Fibroblast of mammary gland (primary cell): ENCODE measurements at regions not wholly inside any gene's neighbourhood (a gene's known extent, or its start where the extent isn't known, plus 50 kb on each side); places are given as distances from the start of the nearest gene placed in this dataset.
"Not testable (repeated sequence)": the region's sequence is repeated elsewhere in the genome, so short reads cannot be mapped to it uniquely, and the experiment has no call there.

ENCODE experiments used
- DNase-seq: peaks from one replicate; pipeline ENCODE4 v3.0.0-alpha.2; 2010; ENCODE audit warnings: low read depth
- H3K4me3 ChIP-seq: 2 replicates; pipeline ENCODE4 v1.5.1; 2011; ENCODE audit warnings: low read depth, mild to moderate bottlenecking, low read length, moderate library complexity; ENCODE audit not compliant: control insufficient read depth
- TF ChIP-seq, protein P1 (sequence below): conservative IDR thresholded peaks from 2 replicates; pipeline ENCODE4 v1.5.1; 2011; ENCODE audit warnings: low read depth, low read length, inconsistent platforms; ENCODE audit not compliant: control insufficient read depth, insufficient read depth

DNA sequence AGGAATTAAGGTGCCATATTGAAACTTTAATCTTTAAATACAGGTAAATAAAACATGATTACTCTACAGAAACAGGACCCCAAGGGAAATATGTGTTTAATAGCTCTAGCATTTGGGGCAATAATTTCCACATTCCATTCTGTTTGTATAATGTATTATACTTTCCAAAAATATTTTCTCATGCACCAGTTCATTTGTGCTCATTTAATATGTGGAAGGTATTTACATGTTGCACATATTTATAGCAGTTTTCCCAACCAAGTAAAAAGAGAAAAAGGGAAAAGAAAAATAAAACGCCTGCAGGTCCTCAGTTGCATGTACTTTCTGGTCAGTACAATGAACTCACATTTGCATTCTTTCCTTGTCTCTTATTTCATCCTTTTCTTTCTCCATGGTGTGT, 129.5 kb upstream of the SULF2 start:
- DNase-seq, result no peak

DNA sequence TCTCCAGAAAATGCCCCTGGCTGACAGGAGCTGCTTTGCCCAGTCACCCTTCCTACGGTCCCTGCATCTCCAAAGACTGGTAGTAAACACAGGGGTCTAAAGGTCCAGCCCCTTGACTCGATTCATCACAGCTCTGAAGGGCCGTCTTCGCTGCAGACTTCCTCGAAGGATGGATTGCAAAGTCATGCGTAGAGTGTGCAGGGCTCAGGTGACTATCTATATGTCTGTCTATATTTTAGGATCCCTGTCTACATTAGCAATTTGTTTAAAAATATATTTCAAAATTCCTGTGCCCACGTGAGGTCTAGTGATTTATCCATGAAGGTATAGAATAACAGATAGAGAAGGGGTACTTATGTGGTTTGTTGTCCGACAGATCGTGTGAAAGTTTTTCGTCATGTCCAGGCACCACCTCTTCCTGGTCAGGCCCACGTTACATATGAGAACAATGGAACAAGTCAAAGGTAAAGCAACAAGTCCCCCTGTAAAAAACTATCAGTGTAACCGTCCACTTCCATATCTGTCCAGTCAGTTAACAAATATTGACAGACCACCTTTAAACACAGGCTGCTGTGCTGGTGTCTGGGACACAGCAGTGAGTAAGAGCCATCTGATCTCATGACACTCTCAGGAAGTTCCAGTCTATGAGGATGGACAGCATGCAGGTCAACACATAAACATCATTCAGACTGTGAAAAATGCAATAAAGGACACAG, 127.7 kb upstream of the SULF2 start:
- not testable (repeated sequence) for DNase-seq, H3K4me3 ChIP-seq

More for the DNA sequence above, 129.5 kb upstream of the SULF2 start:
- H3K4me3 ChIP-seq, result no peak overlapping the region
- TF ChIP-seq, protein P1, sequence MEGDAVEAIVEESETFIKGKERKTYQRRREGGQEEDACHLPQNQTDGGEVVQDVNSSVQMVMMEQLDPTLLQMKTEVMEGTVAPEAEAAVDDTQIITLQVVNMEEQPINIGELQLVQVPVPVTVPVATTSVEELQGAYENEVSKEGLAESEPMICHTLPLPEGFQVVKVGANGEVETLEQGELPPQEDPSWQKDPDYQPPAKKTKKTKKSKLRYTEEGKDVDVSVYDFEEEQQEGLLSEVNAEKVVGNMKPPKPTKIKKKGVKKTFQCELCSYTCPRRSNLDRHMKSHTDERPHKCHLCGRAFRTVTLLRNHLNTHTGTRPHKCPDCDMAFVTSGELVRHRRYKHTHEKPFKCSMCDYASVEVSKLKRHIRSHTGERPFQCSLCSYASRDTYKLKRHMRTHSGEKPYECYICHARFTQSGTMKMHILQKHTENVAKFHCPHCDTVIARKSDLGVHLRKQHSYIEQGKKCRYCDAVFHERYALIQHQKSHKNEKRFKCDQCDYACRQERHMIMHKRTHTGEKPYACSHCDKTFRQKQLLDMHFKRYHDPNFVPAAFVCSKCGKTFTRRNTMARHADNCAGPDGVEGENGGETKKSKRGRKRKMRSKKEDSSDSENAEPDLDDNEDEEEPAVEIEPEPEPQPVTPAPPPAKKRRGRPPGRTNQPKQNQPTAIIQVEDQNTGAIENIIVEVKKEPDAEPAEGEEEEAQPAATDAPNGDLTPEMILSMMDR, result no peak

DNA sequence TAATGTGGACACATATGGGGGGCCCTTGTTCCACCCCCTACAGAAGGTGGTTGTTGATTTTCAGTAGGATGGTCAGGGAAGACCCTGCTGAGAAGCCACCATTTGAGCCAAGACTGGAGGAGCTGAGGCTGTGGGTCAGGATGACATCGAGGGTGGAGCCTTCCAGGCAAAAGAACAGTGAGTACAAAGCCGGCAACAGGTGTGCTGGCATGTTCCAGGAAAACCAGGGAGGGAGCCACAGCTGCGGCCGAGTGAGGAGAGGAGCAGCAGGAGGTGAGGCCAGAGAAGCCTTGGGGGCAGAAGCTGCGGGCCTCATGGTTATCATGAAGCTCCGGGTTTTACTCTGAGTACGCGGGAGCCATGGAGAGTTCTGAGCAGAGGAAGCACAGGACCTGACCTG, 126.9 kb upstream of the SULF2 start:
- DNase-seq, result not testable (repeated sequence)

DNA sequence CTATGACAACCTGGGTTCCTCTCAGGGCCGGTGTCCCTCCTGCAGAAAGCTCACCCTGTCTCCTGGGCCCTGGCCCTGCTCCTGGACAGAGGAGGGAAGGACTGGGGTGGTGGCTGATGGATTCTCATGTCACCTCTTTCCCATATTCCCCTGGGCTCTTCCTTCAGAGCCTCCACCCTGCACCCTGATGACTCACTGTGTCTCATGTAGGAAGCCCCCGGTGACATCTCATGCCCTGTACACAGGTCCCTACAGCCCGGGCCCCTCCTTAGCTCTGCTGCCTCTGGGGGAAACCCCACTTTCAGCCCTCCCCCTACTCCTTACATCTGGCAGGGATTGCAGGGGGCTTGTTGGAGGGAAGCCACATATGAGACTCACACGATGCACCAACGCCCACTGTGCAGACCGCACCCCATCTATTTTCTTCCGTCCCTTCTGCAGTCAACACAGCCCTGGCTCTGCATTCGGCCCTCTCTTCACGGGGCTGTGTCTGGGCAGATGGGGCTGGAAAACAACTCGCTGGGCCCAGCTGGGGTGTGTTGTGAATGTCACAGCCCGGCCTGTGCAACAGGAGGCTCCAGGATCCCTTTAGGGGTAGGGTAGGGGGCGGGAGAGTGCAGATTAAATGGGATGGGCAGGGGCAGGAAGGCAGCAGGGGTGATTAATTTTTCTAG, 124.6 kb upstream of the SULF2 start:
- not testable (repeated sequence) for H3K4me3 ChIP-seq, DNase-seq

More for the DNA sequence above, 126.9 kb upstream of the SULF2 start:
- not testable (repeated sequence) for H3K4me3 ChIP-seq

DNA sequence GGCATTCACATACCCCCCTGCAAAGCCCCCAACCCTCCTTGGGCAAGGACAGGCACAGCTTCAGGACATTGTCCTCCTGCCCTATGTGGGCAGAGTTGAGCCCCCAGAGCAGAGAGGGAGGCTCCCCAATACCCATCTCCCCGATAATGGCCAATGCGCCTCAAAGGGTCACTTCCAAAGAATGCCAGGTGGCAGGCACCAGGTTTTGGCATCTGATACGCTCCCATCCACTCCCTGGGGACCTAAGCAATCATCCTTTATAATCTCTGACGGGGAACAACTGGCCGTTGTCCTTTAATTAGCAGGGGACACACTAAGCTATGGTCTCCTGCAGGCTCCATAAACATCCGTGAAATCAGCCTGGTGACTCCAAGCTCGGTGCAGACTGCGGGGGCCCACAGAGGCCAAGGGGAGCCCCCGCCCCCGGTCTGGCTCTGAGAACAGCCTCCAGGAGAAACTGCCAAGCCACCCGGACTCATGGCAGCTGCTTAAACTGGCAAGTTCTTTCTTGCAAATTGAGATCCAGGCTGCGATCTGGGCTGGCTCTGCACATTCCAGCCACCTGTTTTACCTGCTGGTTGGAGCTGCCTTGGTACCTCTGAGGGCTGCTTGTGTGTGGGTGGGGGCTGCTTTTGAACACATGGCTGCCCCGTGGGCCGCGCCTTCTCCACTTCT, 123.2 kb upstream of the SULF2 start:
- H3K4me3 ChIP-seq, DNase-seq: not testable (repeated sequence)

DNA sequence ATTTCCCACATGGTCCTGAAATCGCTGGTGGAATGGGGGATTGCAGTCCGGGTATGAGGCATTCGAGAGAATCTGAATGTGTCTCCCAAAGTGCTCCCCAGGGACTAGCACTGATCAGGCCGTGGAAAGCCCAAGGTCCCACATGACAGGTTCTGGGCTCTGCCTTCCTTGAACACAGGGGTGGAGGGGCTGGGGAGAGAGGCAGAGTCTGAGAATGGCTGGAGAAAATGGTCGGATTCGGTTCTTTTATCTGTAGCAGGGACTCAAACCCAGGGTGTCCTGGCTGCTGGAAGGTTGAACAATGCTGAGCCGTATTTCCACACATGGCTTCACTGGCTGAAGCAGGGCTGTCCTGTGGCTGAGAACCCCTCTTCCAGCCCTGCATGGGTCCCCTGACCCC, 122.7 kb upstream of the SULF2 start:
- not testable (repeated sequence) for DNase-seq, H3K4me3 ChIP-seq

DNA sequence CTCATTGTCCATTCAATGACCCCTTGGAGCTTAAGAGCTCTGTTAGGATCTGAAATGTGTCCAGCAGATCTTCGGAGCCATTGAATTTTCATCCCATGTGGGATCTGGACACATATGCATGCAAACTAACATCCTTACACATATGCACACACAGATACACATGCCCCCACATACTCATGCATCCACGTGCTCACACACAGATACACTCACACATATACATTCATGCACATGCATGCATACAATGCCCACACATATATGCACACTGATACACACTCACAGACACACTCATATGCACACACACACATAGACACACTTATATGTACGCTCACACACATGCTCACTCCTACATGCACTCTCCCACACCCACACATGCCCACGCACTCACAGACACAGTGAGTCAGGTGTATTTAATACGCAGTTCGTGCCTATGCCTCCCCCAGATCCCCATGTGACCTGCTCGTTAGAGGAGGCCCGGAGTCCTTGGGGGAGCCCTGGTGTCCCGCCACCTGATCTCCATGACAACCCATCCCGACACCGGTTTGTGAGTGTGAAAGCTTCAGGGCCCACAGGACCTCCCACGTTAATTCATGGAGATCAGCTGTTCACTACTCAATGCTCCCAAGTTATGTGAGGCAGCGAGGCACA, 121.9 kb upstream of the SULF2 start:
- DNase-seq, result no peak
- TF ChIP-seq, protein P1, result no peak
- no peak overlapping the region for H3K4me3 ChIP-seq

DNA sequence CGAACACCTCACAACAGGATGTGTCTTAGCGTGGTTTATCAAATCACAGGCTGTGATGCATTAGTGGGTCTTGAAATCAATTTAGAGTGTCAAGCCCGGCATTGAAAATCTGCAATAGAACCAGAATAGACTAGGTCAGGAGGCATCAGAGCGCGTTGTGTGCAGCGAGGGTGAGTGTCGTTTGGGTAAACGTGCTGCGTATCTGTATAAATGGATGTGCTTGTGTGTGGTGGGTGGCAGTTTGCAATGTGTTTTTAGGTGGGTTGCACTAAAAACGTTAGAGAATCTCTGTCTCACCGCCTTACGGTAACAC, 121.0 kb upstream of the SULF2 start:
- no peak overlapping the region for H3K4me3 ChIP-seq
- no peak for DNase-seq
- TF ChIP-seq, protein P1, result no peak

DNA sequence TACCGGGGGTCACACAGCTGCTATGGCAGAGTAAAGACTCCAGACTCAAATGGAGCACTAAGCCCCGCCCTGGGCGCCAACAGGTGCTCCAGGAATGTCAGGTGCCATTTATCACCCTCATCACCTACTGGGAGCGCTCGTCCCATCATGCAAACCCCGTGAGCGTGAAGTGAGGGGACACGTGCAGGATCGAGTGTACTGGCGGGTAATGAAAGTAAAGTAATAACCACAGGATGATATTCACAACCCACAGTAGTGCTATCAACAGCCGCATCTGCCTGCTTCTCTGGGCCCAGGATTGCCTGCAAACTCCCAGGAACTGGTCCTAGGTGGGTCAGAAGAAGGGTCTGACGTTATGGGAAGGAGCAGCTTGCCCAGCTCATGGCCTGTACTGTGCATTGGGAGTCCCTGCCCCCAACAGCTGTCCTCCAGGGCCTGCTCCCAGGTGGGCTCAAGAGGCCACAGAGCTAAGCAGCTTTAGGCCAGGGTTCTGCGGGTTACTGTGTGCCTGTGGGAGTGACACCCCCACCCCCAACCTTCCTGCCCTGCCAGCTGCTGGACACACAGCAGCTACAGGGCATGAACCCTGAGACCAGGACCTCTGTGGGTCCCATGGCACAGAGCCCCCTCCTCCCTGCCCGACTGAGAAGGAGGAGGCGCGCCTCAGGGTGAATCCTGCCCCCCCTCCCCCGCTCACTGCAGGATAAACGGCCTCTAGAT, 120.5 kb upstream of the SULF2 start:
- TF ChIP-seq, protein P1, result no peak
- no peak for DNase-seq
- H3K4me3 ChIP-seq, result no peak overlapping the region

DNA sequence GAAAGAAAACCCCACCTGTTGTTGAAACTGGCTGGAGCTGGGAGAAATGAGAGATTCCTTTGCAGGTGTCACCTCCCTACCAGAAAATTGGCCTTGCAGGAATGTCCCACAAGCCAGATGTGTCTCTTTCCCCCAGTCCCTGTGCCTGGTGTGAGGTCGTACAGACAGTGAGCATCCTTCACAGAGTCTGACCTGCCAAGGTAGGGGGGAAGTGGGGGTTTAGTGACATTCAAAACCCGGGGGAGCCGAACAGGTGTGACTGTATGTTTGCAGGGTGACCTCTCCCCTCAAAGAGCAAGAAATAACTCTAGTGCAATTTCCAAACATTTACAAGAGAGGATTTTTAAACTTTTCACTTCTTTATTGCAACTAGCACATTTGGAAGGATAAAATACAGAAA, 117.7 kb upstream of the SULF2 start:
- not testable (repeated sequence) for DNase-seq

DNA sequence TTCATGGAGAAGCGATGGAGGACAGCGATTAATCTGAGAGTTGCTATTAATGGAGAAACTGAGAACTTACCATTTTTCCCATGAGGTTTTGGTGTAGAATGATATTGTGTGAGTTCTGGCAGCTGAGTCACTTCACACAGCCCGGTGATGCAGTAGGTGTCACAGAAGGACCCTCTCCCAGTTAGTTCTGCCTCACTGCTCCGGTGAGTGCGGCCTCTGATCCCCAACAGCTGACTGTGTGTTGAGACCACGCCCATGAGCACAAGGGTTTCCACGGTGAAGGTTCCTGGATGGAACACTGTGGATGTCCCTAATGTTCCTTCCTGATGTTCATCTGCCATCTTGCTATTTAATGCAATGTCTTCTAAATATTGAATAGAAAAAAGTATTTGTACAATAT, 114.0 kb upstream of the SULF2 start:
- not testable (repeated sequence) for DNase-seq, H3K4me3 ChIP-seq

More for the DNA sequence above, 117.7 kb upstream of the SULF2 start:
- not testable (repeated sequence) for H3K4me3 ChIP-seq
